HG03108 (cell line): ENCODE measurements at regions not wholly inside any gene's neighbourhood (a gene's known extent, or its start where the extent isn't known, plus 50 kb on each side); places are given as distances from the start of the nearest gene placed in this dataset.
"Not testable (repeated sequence)": the region's sequence is repeated elsewhere in the genome, so short reads cannot be mapped to it uniquely, and the experiment has no call there.

Source experiments
- ATAC-seq: cut with Tn5 transposase; IDR thresholded peaks from one replicate; pipeline ENCODE4 v1.9.1; 2021; ENCODE audit warnings: moderate library complexity; ENCODE audit not compliant: unreplicated experiment

GRCh38 chr18:4557502-4557901, 102.4 kb upstream of the DLGAP1 start:
- ATAC-seq: no peak

GRCh38 chr18:4551001-4551360, 95.9 kb upstream of the DLGAP1 start:
- no peak for ATAC-seq

- no peak for ATAC-seq
Observed at GRCh38 chr18:4549164-4549872, 94.2 kb upstream of the DLGAP1 start.

- no peak for ATAC-seq
Observed at GRCh38 chr18:4547126-4547525, 92.0 kb upstream of the DLGAP1 start.

GRCh38 chr18:4544142-4544541, 89.0 kb upstream of the DLGAP1 start:
- no peak for ATAC-seq

GRCh38 chr18:4543711-4544110, 88.6 kb upstream of the DLGAP1 start:
- ATAC-seq: no peak

GRCh38 chr18:4541588-4541987, 86.5 kb upstream of the DLGAP1 start:
- ATAC-seq: no peak

GRCh38 chr18:4536447-4536846, 81.3 kb upstream of the DLGAP1 start:
- ATAC-seq: no peak

GRCh38 chr18:4528405-4528804, 73.3 kb upstream of the DLGAP1 start:
- ATAC-seq: no peak

- not testable (repeated sequence) for ATAC-seq
Observed at GRCh38 chr18:4527826-4528225, 72.7 kb upstream of the DLGAP1 start.

GRCh38 chr18:4524096-4524495, 69.0 kb upstream of the DLGAP1 start:
- no peak for ATAC-seq

GRCh38 chr18:4511166-4511565, 56.1 kb upstream of the DLGAP1 start:
- ATAC-seq: no peak

GRCh38 chr18:4510711-4511110, 55.6 kb upstream of the DLGAP1 start:
- ATAC-seq: no peak

- ATAC-seq: no peak
Observed at GRCh38 chr18:4510160-4510559, 55.1 kb upstream of the DLGAP1 start.
